ENCODE measurements at regions not wholly inside any gene's neighbourhood (a gene's known extent, or its start where the extent isn't known, plus 50 kb on each side); places are given as distances from the start of the nearest gene placed in this dataset.

DNA sequence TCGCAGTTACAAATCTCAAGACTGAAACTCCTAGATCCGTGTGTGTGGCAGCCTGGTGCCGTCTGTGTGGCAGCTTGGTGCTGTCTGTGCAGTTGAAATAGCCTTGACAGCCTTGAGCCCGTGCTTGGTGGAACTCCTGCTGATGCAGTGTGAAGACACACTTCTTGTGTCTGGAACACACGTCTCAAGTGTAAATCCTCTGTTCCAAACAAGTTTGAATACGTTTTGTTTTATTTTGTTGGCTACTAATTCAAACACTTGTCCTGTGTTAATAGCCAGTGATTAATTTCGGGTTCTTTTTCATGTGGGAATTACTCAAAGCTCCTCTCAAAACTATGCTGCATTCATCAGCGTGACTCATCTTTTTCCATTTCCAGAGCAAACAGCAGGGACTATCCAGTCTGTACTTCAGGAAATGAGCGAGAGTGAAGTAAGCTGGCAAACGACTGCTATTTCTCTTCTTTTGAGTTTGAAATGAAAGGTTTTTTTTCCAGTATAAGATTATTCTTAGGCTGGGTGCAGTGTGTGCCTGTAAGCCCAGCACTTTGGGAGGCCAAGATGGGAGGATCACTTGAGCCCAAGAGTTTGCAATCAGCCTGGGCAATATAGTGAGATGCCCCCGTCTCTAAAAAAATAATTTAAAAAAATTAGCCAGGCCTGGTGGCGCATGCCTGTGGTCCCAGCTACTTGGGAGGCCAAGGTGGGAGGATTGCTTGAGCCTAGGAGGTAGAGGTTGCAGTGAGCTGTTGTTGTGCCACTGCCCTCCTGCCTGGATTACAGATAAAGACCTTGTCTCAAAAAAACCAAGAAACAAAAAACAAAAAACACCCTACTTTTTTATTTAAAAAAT is 152.9 kb downstream of the SPP2 start:
- TF ChIP-seq, protein P1, sequence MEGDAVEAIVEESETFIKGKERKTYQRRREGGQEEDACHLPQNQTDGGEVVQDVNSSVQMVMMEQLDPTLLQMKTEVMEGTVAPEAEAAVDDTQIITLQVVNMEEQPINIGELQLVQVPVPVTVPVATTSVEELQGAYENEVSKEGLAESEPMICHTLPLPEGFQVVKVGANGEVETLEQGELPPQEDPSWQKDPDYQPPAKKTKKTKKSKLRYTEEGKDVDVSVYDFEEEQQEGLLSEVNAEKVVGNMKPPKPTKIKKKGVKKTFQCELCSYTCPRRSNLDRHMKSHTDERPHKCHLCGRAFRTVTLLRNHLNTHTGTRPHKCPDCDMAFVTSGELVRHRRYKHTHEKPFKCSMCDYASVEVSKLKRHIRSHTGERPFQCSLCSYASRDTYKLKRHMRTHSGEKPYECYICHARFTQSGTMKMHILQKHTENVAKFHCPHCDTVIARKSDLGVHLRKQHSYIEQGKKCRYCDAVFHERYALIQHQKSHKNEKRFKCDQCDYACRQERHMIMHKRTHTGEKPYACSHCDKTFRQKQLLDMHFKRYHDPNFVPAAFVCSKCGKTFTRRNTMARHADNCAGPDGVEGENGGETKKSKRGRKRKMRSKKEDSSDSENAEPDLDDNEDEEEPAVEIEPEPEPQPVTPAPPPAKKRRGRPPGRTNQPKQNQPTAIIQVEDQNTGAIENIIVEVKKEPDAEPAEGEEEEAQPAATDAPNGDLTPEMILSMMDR (conservative IDR thresholded peaks at IDR 0.05; ENCODE audit: low read length), result no peak
- TF ChIP-seq EZH2phosphoT487 (IDR thresholded peaks at IDR 0.05; ENCODE audit: borderline replicate concordance), result no peak

Data from Loucy (cell line).